HEK293 (cell line): ENCODE measurements at regions not wholly inside any gene's neighbourhood (a gene's known extent, or its start where the extent isn't known, plus 50 kb on each side); places are given as distances from the start of the nearest gene placed in this dataset.

Experiments used
- CTCF ChIA-PET: fragments of 350-600 bp; formaldehyde crosslinking; extraction: SDS; loops from one replicate; lab custom pipeline; 2021; ENCODE audit warnings: antibody characterized with exemption; lab: Yijun Ruan, JAX
- POLR2A ChIA-PET: fragments of 300-600 bp; formaldehyde crosslinking; extraction: SDS; loops from one replicate; lab custom pipeline; 2020; ENCODE audit warnings: antibody characterized with exemption, inconsistent platforms; lab: Yijun Ruan, JAX
- H3K27ac ChIP-seq: fragments of 200-500 bp; sonication (Bioruptor generic); 2 replicates; pipeline ENCODE4 v1.5.1; 2014; ENCODE audit warnings: low read depth, low read length, control low read depth, inconsistent platforms; ENCODE audit errors: extremely low read depth
- H3K36me3 ChIP-seq, 2 experiments: fragments of 200-500 bp in 1 of 2; sonication (Bioruptor generic) in 1 of 2; 1 replicate in 1 of 2; 2 replicates in 1 of 2; pipeline ENCODE4 v1.5.1; 2014 to 2017; ENCODE audit warnings: inconsistent platforms in 2 of 2, low read length in 2 of 2; ENCODE audit not compliant: control insufficient read depth in 2 of 2, insufficient read depth in 1 of 2
- H3K4me1 ChIP-seq: fragments of 200-500 bp; sonication (Bioruptor generic); 2 replicates; pipeline ENCODE4 v1.5.1; 2014; ENCODE audit warnings: mild to moderate bottlenecking, low read length, inconsistent platforms; ENCODE audit not compliant: control insufficient read depth, insufficient read depth
- H3K4me3 ChIP-seq: 2 replicates; pipeline ENCODE4 v1.5.1; 2011; ENCODE audit warnings: low read depth, mild to moderate bottlenecking, control low read depth, low read length, moderate library complexity
- H3K9me3 ChIP-seq: fragments of 200-500 bp; sonication (Bioruptor generic); 2 replicates; pipeline ENCODE4 v1.5.1; 2014; ENCODE audit warnings: low read depth, low read length, inconsistent platforms; ENCODE audit not compliant: control insufficient read depth, insufficient read depth
- FEZF1 ChIP-seq: fragments of 450-650 bp; formaldehyde crosslinking; IDR thresholded peaks from 2 replicates; pipeline ENCODE4 v1.5.1; 2016; ENCODE audit warnings: missing biosample characterization, missing genetic modification characterization
- HOXC10 ChIP-seq: sonication (generic); formaldehyde crosslinking; IDR thresholded peaks from 2 replicates; pipeline ENCODE4 v1.8.1; 2023; ENCODE audit warnings: mild to moderate bottlenecking, missing genetic modification reagents
- HOXD13 ChIP-seq: sonication (generic); formaldehyde crosslinking; IDR thresholded peaks from 2 replicates; pipeline ENCODE4 v1.8.0; 2022; ENCODE audit warnings: missing genetic modification reagents, borderline replicate concordance
- KLF1 ChIP-seq: fragments of 450-650 bp; formaldehyde crosslinking; IDR thresholded peaks from 2 replicates; pipeline ENCODE4 v1.5.1; 2016; ENCODE audit warnings: missing biosample characterization, missing genetic modification characterization
- KLF16 ChIP-seq: fragments of 450-650 bp; formaldehyde crosslinking; IDR thresholded peaks from 2 replicates; pipeline ENCODE4 v1.5.1; 2017; ENCODE audit warnings: missing biosample characterization, missing genetic modification characterization
- PRDM1 ChIP-seq: fragments of 450-650 bp; formaldehyde crosslinking; IDR thresholded peaks from 2 replicates; pipeline ENCODE4; 2016; ENCODE audit warnings: missing biosample characterization, missing genetic modification characterization
- RBAK ChIP-seq: fragments of 450-650 bp; formaldehyde crosslinking; IDR thresholded peaks from 2 replicates; pipeline ENCODE4 v1.5.1; 2016; ENCODE audit warnings: missing biosample characterization, missing genetic modification characterization
- SP7 ChIP-seq: fragments of 450-650 bp; formaldehyde crosslinking; IDR thresholded peaks from 2 replicates; pipeline ENCODE4 v1.5.1; 2016; ENCODE audit warnings: missing biosample characterization, missing genetic modification characterization
- TCF7L2 ChIP-seq: IDR thresholded peaks from 2 replicates; pipeline ENCODE4 v1.6.1; 2011; ENCODE audit warnings: low read depth, mild to moderate bottlenecking, inconsistent platforms, low read length, moderate library complexity, borderline replicate concordance
- ZBTB20 ChIP-seq: fragments of 450-650 bp; formaldehyde crosslinking; IDR thresholded peaks from 2 replicates; pipeline ENCODE4 v1.5.1; 2016; ENCODE audit warnings: missing biosample characterization, missing genetic modification characterization
- ZBTB21 ChIP-seq: fragments of 450-650 bp; formaldehyde crosslinking; IDR thresholded peaks from 2 replicates; pipeline ENCODE4 v1.5.1; 2017; ENCODE audit warnings: missing biosample characterization, missing genetic modification characterization
- ZBTB44 ChIP-seq: fragments of 450-650 bp; IDR thresholded peaks from 2 replicates; pipeline ENCODE4 v1.5.1; 2018; ENCODE audit warnings: missing biosample characterization, mild to moderate bottlenecking, missing genetic modification characterization
- ZNF148 ChIP-seq: fragments of 450-650 bp; formaldehyde crosslinking; IDR thresholded peaks from 2 replicates; pipeline ENCODE4 v1.5.0; 2017; ENCODE audit warnings: missing biosample characterization, missing genetic modification characterization, borderline replicate concordance
- ZNF174 ChIP-seq: fragments of 450-650 bp; formaldehyde crosslinking; IDR thresholded peaks from 2 replicates; pipeline ENCODE4 v1.5.0; 2017; ENCODE audit warnings: missing biosample characterization, mild to moderate bottlenecking, missing genetic modification characterization
- ZNF324 ChIP-seq: fragments of 450-650 bp; formaldehyde crosslinking; IDR thresholded peaks from 2 replicates; pipeline ENCODE4 v1.5.1; 2016; ENCODE audit warnings: missing biosample characterization, missing genetic modification characterization
- ZNF350 ChIP-seq: fragments of 450-650 bp; formaldehyde crosslinking; IDR thresholded peaks from 2 replicates; pipeline ENCODE4 v1.5.0; 2017; ENCODE audit warnings: missing biosample characterization, mild to moderate bottlenecking, missing genetic modification characterization
- ZNF510 ChIP-seq: fragments of 450-650 bp; formaldehyde crosslinking; IDR thresholded peaks from 2 replicates; pipeline ENCODE4 v1.5.1; 2018; ENCODE audit warnings: mild to moderate bottlenecking, missing genetic modification characterization, missing biosample characterization; ENCODE audit not compliant: insufficient replicate concordance
- ZNF549 ChIP-seq: fragments of 450-650 bp; IDR thresholded peaks from 2 replicates; pipeline ENCODE4 v1.5.1; 2018; ENCODE audit warnings: missing biosample characterization, missing genetic modification characterization, mild to moderate bottlenecking, inconsistent platforms, moderate library complexity
- ZNF596 ChIP-seq: fragments of 450-650 bp; IDR thresholded peaks from 2 replicates; pipeline ENCODE4 v1.5.0; 2018; ENCODE audit warnings: missing biosample characterization, mild to moderate bottlenecking, missing genetic modification characterization, moderate library complexity
- ZNF629 ChIP-seq: fragments of 450-650 bp; formaldehyde crosslinking; IDR thresholded peaks from 2 replicates; pipeline ENCODE4 v1.5.1; 2017; ENCODE audit warnings: missing biosample characterization, missing genetic modification characterization
- TF ChIP-seq, protein P1 (sequence below): fragments of 450-650 bp; formaldehyde crosslinking; conservative IDR thresholded peaks from 2 replicates; pipeline ENCODE4 v1.5.1; 2016; ENCODE audit warnings: low read depth, missing biosample characterization, missing genetic modification characterization
- TF ChIP-seq, protein P2 (sequence below): fragments of 450-650 bp; formaldehyde crosslinking; IDR thresholded peaks from 2 replicates; pipeline ENCODE4 v1.5.1; 2016; ENCODE audit warnings: missing biosample characterization, missing genetic modification characterization, borderline replicate concordance
- TF ChIP-seq, protein P3 (sequence below): fragments of 450-650 bp; formaldehyde crosslinking; IDR thresholded peaks from 2 replicates; pipeline ENCODE4 v1.5.1; 2016; ENCODE audit warnings: missing biosample characterization, missing genetic modification characterization

DNA sequence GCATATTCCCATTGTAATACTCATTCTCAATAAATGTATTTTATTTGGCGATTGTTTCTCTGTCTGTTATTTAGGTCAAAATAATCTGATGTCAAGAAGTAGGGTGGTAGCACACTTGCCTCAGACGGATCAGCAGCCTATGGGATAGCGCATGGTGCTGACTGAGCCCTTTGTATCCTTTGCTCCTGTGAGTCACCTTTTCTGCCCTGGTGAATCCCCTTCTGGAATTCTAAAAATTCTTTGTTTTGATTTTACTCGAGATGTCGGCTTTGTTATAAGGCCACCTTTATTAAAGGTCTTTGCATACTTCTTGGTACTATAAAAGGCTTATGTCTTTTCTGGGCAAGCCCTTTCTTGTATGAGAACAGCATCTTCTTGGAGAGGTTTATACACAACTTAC lies 1187.8 kb downstream of the CDH9 start:
- H3K4me1 ChIP-seq = no peaks in the 10 kb centered on the region
- no peak overlapping the region for H3K27ac ChIP-seq
- H3K4me3 ChIP-seq = no peak overlapping the region
- TF ChIP-seq ZNF148 (tag by site-specific recombination) (no peak), ZBTB21 (tag by site-specific recombination) (no peak), KLF16 (tag by site-specific recombination) (no peak), ZNF629 (no peak), ZBTB20 (tag by site-specific recombination) (no peak), FEZF1 (tag by site-specific recombination) (no peak), ZNF324 (no peak), HOXD13 (no peak), KLF1 (tag by site-specific recombination) (no peak), HOXC10 (CRISPR knock-in tag) (no peak), SP7 (tag by site-specific recombination) (no peak), ZBTB44 (no peak)
- TF ChIP-seq, protein P1, sequence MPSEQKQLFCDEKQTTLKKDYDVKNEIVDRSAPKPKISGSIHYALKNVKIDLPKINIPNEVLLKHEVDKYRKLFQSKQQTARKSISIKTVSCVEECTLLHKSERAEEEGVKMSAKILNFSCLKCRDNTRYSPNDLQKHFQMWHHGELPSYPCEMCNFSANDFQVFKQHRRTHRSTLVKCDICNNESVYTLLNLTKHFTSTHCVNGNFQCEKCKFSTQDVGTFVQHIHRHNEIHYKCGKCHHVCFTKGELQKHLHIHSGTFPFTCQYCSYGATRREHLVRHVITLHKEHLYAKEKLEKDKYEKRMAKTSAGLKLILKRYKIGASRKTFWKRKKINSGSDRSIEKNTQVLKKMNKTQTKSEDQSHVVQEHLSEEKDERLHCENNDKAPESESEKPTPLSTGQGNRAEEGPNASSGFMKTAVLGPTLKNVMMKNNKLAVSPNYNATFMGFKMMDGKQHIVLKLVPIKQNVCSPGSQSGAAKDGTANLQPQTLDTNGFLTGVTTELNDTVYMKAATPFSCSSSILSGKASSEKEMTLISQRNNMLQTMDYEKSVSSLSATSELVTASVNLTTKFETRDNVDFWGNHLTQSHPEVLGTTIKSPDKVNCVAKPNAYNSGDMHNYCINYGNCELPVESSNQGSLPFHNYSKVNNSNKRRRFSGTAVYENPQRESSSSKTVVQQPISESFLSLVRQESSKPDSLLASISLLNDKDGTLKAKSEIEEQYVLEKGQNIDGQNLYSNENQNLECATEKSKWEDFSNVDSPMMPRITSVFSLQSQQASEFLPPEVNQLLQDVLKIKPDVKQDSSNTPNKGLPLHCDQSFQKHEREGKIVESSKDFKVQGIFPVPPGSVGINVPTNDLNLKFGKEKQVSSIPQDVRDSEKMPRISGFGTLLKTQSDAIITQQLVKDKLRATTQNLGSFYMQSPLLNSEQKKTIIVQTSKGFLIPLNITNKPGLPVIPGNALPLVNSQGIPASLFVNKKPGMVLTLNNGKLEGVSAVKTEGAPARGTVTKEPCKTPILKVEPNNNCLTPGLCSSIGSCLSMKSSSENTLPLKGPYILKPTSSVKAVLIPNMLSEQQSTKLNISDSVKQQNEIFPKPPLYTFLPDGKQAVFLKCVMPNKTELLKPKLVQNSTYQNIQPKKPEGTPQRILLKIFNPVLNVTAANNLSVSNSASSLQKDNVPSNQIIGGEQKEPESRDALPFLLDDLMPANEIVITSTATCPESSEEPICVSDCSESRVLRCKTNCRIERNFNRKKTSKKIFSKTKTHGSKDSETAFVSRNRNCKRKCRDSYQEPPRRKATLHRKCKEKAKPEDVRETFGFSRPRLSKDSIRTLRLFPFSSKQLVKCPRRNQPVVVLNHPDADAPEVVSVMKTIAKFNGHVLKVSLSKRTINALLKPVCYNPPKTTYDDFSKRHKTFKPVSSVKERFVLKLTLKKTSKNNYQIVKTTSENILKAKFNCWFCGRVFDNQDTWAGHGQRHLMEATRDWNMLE = no peak
- no peaks in the 10 kb centered on the region for H3K36me3 ChIP-seq
- H3K9me3 ChIP-seq = no peaks in the 10 kb centered on the region
- POLR2A ChIA-PET = no interaction called here
- CTCF ChIA-PET = interaction anchor here (1.2 kb wide), 1 partner anchor 17 kb away, joined by 4 read pairs; no protein-coding TSS in a partner anchor

DNA sequence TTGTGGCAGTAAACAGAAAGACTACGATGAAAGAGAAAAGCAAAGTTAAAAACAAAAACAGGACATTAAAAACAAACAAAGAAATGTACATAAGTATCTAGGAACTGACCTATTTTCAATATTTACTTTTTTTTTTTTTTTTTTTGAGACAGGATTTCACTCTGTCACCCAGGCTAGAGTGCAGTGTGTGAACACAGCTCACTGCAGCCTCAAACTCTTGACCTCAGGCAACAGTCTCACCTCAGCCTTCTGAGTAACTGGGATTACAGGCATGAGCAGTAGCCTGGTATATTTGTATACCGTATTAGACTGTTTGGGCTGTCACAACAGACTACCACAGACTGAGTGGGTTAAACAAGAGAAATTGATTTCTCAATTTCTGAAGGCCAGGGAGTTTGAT lies 1189.1 kb downstream of the CDH9 start:
- Histone ChIP-seq H3K4me1 (no peaks in the 10 kb centered on the region), H3K4me3 (no peak overlapping the region), H3K27ac (no peak overlapping the region), H3K36me3 (no peaks in the 10 kb centered on the region), H3K9me3 (no peaks in the 10 kb centered on the region)
- ChIA-PET CTCF (no interaction called here), POLR2A (no interaction called here)
- no peak for TF ChIP-seq TCF7L2
- TF ChIP-seq RBAK (tag by site-specific recombination) = no peak
- TF ChIP-seq ZNF596 = no peak
- TF ChIP-seq ZBTB44 = no peak
- TF ChIP-seq, protein P2, sequence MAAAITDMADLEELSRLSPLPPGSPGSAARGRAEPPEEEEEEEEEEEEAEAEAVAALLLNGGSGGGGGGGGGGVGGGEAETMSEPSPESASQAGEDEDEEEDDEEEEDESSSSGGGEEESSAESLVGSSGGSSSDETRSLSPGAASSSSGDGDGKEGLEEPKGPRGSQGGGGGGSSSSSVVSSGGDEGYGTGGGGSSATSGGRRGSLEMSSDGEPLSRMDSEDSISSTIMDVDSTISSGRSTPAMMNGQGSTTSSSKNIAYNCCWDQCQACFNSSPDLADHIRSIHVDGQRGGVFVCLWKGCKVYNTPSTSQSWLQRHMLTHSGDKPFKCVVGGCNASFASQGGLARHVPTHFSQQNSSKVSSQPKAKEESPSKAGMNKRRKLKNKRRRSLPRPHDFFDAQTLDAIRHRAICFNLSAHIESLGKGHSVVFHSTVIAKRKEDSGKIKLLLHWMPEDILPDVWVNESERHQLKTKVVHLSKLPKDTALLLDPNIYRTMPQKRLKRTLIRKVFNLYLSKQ (tag by site-specific recombination) = no peak
- no peak for TF ChIP-seq ZNF510 (tag by site-specific recombination)
- no peak for TF ChIP-seq FEZF1 (tag by site-specific recombination)
- no peak for TF ChIP-seq ZNF174
- no peak for TF ChIP-seq ZNF350
- TF ChIP-seq, protein P3, sequence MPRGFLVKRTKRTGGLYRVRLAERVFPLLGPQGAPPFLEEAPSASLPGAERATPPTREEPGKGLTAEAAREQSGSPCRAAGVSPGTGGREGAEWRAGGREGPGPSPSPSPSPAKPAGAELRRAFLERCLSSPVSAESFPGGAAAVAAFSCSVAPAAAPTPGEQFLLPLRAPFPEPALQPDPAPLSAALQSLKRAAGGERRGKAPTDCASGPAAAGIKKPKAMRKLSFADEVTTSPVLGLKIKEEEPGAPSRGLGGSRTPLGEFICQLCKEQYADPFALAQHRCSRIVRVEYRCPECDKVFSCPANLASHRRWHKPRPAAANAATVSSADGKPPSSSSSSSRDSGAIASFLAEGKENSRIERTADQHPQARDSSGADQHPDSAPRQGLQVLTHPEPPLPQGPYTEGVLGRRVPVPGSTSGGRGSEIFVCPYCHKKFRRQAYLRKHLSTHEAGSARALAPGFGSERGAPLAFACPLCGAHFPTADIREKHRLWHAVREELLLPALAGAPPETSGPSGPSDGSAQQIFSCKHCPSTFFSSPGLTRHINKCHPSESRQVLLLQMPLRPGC (tag by site-specific recombination) = no peak
- TF ChIP-seq ZNF549 (tag by site-specific recombination) = no peak
- no peak for TF ChIP-seq PRDM1 (tag by site-specific recombination)
